H1 (cell line): ENCODE measurements at regions not wholly inside any gene's neighbourhood (a gene's known extent, or its start where the extent isn't known, plus 50 kb on each side); places are given as distances from the start of the nearest gene placed in this dataset.

Experiments
- CTCF ChIA-PET: fragments of 300-600 bp; sonication (Branson Sonifier 250); formaldehyde crosslinking; loops from one replicate; lab custom pipeline; 2021; ENCODE audit not compliant: partially characterized antibody; lab: Charles Lee
- POLR2A ChIA-PET: fragments of 300-600 bp; sonication (Branson Sonifier 250); formaldehyde crosslinking; loops from one replicate; lab custom pipeline; 2021; ENCODE audit warnings: inconsistent platforms; ENCODE audit not compliant: partially characterized antibody; lab: Charles Lee
- DNase-seq, 2 experiments: peaks; one replicate each; pipeline versions ENCODE4 v3.0.0 to v3.0.0-alpha.2; 2010 to 2022; ENCODE audit warnings: low spot score in 2 of 2, low read depth in 1 of 2, mixed read lengths in 1 of 2
- FAIRE-seq: peaks from 2 replicates; lab custom pipeline; 2011; peaks lifted over from hg19 to GRCh38; lab: Jason Lieb, UNC
- H2AFZ ChIP-seq: 2 replicates; pipeline ENCODE4 v1.8.1; 2012; ENCODE audit warnings: low read length, inconsistent platforms
- H2AK5ac ChIP-seq: 2 replicates; pipeline ENCODE4 v1.6.1; 2013; ENCODE audit warnings: low read depth, low read length
- H2BK120ac ChIP-seq: replicated peaks from 2 replicates; pipeline ENCODE3; 2013; ENCODE audit warnings: low read depth, low read length, inconsistent platforms
- H2BK12ac ChIP-seq: 2 replicates; pipeline ENCODE4 v1.6.1; 2013; ENCODE audit warnings: low read depth, low read length
- H2BK15ac ChIP-seq: 2 replicates; pipeline ENCODE4 v1.6.1; 2013; ENCODE audit warnings: low read length
- H2BK20ac ChIP-seq: 2 replicates; pipeline ENCODE4 v1.6.1; 2013; ENCODE audit warnings: low read length
- H2BK5ac ChIP-seq: 2 replicates; pipeline ENCODE4 v1.6.1; 2013; ENCODE audit warnings: low read depth, low read length
- H3K14ac ChIP-seq: 2 replicates; pipeline ENCODE4 v1.6.1; 2013; ENCODE audit warnings: inconsistent platforms; ENCODE audit not compliant: insufficient read length
- H3K18ac ChIP-seq: 2 replicates; pipeline ENCODE4 v1.6.1; 2013; ENCODE audit warnings: low read length; ENCODE audit errors: extremely low read depth
- H3K23ac ChIP-seq: 2 replicates; pipeline ENCODE4 v1.6.1; 2013; ENCODE audit warnings: inconsistent platforms; ENCODE audit not compliant: insufficient read length
- H3K23me2 ChIP-seq: 2 replicates; pipeline ENCODE4 v1.6.1; 2013; ENCODE audit warnings: low read depth, low read length
- H3K27ac ChIP-seq: 2 replicates; pipeline ENCODE4 v1.6.1; 2011; ENCODE audit warnings: low read depth, low read length, inconsistent platforms
- H3K27me3 ChIP-seq, 4 experiments: replicated peaks in 1 of 4; 1 replicate in 1 of 4; 2 replicates in 3 of 4; pipeline versions ENCODE4 v1.6.1 to v1.8.1; 2011 to 2013; ENCODE audit warnings: low read length in 3 of 4, mild to moderate bottlenecking in 3 of 4, inconsistent platforms in 2 of 4, mixed read lengths in 2 of 4, moderate library complexity in 1 of 4; ENCODE audit not compliant: control insufficient read depth in 3 of 4, insufficient read depth in 3 of 4; ENCODE audit errors: extremely low read depth in 1 of 4
- H3K36me3 ChIP-seq, 4 experiments: 2 replicates each; pipeline versions ENCODE4 v1.6.1 to v1.8.1; 2011 to 2013; ENCODE audit warnings: mild to moderate bottlenecking in 4 of 4, low read length in 3 of 4, moderate library complexity in 2 of 4, control low read depth in 1 of 4, inconsistent platforms in 1 of 4; ENCODE audit not compliant: insufficient read depth in 4 of 4, control insufficient read depth in 2 of 4
- H3K4ac ChIP-seq: replicated peaks from 2 replicates; pipeline ENCODE3; 2013; ENCODE audit warnings: low read length, low read depth, mixed read lengths, inconsistent platforms; ENCODE audit not compliant: insufficient read length
- H3K4me1 ChIP-seq, 4 experiments: replicated peaks in 1 of 4; 1 replicate in 1 of 4; 2 replicates in 3 of 4; pipeline versions ENCODE4 v1.6.1 to v1.8.1; 2011 to 2013; ENCODE audit warnings: low read length in 3 of 4, inconsistent platforms in 2 of 4, mixed read lengths in 1 of 4; ENCODE audit not compliant: insufficient read depth in 4 of 4, control insufficient read depth in 3 of 4
- H3K4me2 ChIP-seq, 2 experiments: 2 replicates each; pipeline versions ENCODE4 v1.6.1 to v1.8.1; 2011 to 2013; ENCODE audit warnings: low read depth in 2 of 2, low read length in 2 of 2, control low read depth in 1 of 2, inconsistent platforms in 1 of 2, mild to moderate bottlenecking in 1 of 2; ENCODE audit not compliant: insufficient read depth in 1 of 2
- H3K4me3 ChIP-seq, 4 experiments: fragments of 200-600, 300-600 bp in 1 of 4; sonication (generic), shearing (Covaris generic), sonication (Bioruptor Twin) in 1 of 4; 2 replicates each; pipeline versions ENCODE4 v1.5.1 to v1.8.1; 2011 to 2016; ENCODE audit warnings: low read length in 4 of 4, low read depth in 3 of 4, control low read depth in 2 of 4, inconsistent platforms in 2 of 4, mild to moderate bottlenecking in 2 of 4, mixed read lengths in 1 of 4, moderate library complexity in 1 of 4; ENCODE audit not compliant: insufficient read depth in 2 of 4; ENCODE audit errors: extremely low read depth in 1 of 4
- H3K56ac ChIP-seq: replicated peaks from 2 replicates; pipeline ENCODE3; 2013; ENCODE audit warnings: low read depth, mild to moderate bottlenecking, mixed read lengths, low read length, inconsistent platforms; ENCODE audit not compliant: insufficient read length
- H3K79me1 ChIP-seq: 2 replicates; pipeline ENCODE4 v1.6.1; 2013; ENCODE audit warnings: low read depth, low read length, control low read depth
- H3K79me2 ChIP-seq, 2 experiments: 2 replicates each; pipeline versions ENCODE4 v1.6.1 to v1.8.1; 2012 to 2013; ENCODE audit warnings: low read length in 2 of 2, mild to moderate bottlenecking in 2 of 2, inconsistent platforms in 1 of 2; ENCODE audit not compliant: insufficient read depth in 2 of 2, control insufficient read depth in 1 of 2
- H3K9ac ChIP-seq, 4 experiments: replicated peaks in 1 of 4; 1 replicate in 1 of 4; 2 replicates in 3 of 4; pipeline versions ENCODE4 v1.6.1 to v1.8.1; 2011 to 2013; ENCODE audit warnings: low read depth in 3 of 4, low read length in 3 of 4, control low read depth in 2 of 4, mild to moderate bottlenecking in 2 of 4, moderate library complexity in 2 of 4, inconsistent platforms in 1 of 4; ENCODE audit errors: extremely low read depth in 1 of 4
- H3K9me3 ChIP-seq, 2 experiments: 2 replicates each; pipeline versions ENCODE4 v1.6.1 to v1.8.1; 2012 to 2013; ENCODE audit warnings: mild to moderate bottlenecking in 2 of 2, moderate library complexity in 2 of 2, control low read depth in 1 of 2, inconsistent platforms in 1 of 2, low read depth in 1 of 2, low read length in 1 of 2, mixed read lengths in 1 of 2; ENCODE audit not compliant: insufficient read depth in 2 of 2
- H4K20me1 ChIP-seq, 2 experiments: replicated peaks in 1 of 2; 2 replicates each; pipeline versions ENCODE3 to v1.8.1; 2011 to 2013; ENCODE audit warnings: inconsistent platforms in 2 of 2, low read length in 2 of 2, mild to moderate bottlenecking in 1 of 2; ENCODE audit not compliant: insufficient read depth in 2 of 2, control insufficient read depth in 1 of 2
- H4K5ac ChIP-seq: 2 replicates; pipeline ENCODE4 v1.6.1; 2013; ENCODE audit warnings: low read length, low read depth, mixed read lengths, inconsistent platforms; ENCODE audit not compliant: insufficient read length
- H4K8ac ChIP-seq: 2 replicates; pipeline ENCODE4 v1.8.0; 2013; ENCODE audit warnings: mild to moderate bottlenecking, moderate library complexity, low read length, inconsistent platforms; ENCODE audit not compliant: insufficient read depth; ENCODE audit errors: extremely low read depth
- H4K91ac ChIP-seq: replicated peaks from 2 replicates; pipeline ENCODE3; 2013; ENCODE audit warnings: low read length, mixed read lengths, inconsistent platforms; ENCODE audit not compliant: insufficient read length
- CTBP2 ChIP-seq: IDR thresholded peaks from 2 replicates; pipeline ENCODE4 v1.7.0; 2011; ENCODE audit warnings: borderline replicate concordance, mild to moderate bottlenecking, moderate library complexity, mixed read lengths, low read length; ENCODE audit not compliant: insufficient read depth, insufficient read length
- JUND ChIP-seq: IDR thresholded peaks from 2 replicates; pipeline ENCODE4 v1.6.1; 2011; ENCODE audit warnings: mild to moderate bottlenecking, improper control_type of control experiment, low read length
- RAD21 ChIP-seq, 2 experiments: IDR thresholded peaks in 1 of 2; conservative IDR thresholded peaks in 1 of 2; 2 replicates each; pipeline ENCODE4 v1.6.1; 2011; ENCODE audit warnings: low read depth in 2 of 2, low read length in 2 of 2, improper control_type of control experiment in 1 of 2, inconsistent platforms in 1 of 2, mild to moderate bottlenecking in 1 of 2, moderate library complexity in 1 of 2
- SP2 ChIP-seq: IDR thresholded peaks from 2 replicates; pipeline ENCODE4 v1.6.1; 2012; ENCODE audit warnings: mild to moderate bottlenecking, low read length, inconsistent platforms
- TBP ChIP-seq: IDR thresholded peaks from 2 replicates; pipeline ENCODE4 v1.6.1; 2011; ENCODE audit warnings: low read depth, low read length, improper control_type of control experiment
- WGBS, 2 experiments: shearing (Covaris generic) in 1 of 2; methylation state at CpG; one replicate each; pipeline versions ENCODE4 v1.1.6 to v1.1.7; 2013 to 2015; ENCODE audit warnings: low lambda C conversion rate in 2 of 2, mixed read lengths in 2 of 2, inconsistent platforms in 1 of 2, low coverage in 1 of 2, missing lambda C conversion rate in 1 of 2; ENCODE audit not compliant: insufficient replicate concordance in 2 of 2, insufficient coverage in 1 of 2, insufficient read length in 1 of 2; ENCODE audit errors: extremely low coverage in 1 of 2, missing lambda C conversion rate in 1 of 2; 5-methylcytosine and 5-hydroxymethylcytosine counted together
- TF ChIP-seq, protein P1 (sequence below): IDR thresholded peaks from 2 replicates; pipeline ENCODE4 v1.6.1; 2012; ENCODE audit warnings: low read length, inconsistent platforms

DNA sequence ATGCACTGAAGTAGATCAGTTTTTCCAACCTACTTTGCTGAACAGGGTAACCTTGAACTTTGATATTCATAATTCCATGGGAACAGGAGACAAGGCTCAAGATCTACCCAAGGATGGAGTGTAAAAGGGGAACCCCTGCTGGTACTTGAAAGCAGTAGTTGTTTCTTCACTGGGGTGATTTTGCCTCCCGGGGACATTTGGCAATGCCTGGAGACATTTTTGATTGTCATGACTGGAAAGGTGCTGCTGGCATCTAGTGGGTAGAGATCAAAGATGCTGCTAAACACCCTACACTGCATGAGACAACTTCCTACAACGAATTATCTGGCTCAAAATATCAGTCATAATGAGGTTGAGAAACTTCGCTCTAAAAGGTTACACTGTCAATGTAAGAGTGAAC is 214.8 kb upstream of the CTBP2 start:
- Histone ChIP-seq H3K18ac (no peak overlapping the region), H3K27ac (no peak overlapping the region), H3K23ac (no peak overlapping the region), H2BK120ac (no peak overlapping the region), H3K56ac (no peak overlapping the region), H4K91ac (no peak overlapping the region), H3K9me3 (peaks cover 0 to 5% of the 10 kb centered on the region in 2 experiments; a peak in 1 of 4 replicates), H2BK12ac (no peak overlapping the region), H3K4me2 (no peak overlapping the region), H3K4ac (no peak overlapping the region), H3K4me1 (peaks cover 0 to 2% (median 0%) of the 10 kb centered on the region in 4 experiments; a peak in 1 of 7 replicates), H2AFZ (no peak overlapping the region), H2BK20ac (no peak overlapping the region), H2BK5ac (no peak overlapping the region), H3K14ac (peak overlapping the region; percentile 54), H3K9ac (no peak overlapping the region), H3K4me3 (no peak overlapping the region), H3K79me2 (no peaks in the 10 kb centered on the region; a peak in 1 of 4 replicates), H3K27me3 (peaks cover 0 to 3% (median 0%) of the 10 kb centered on the region in 4 experiments; a peak in 2 of 7 replicates), H4K5ac (no peak overlapping the region), H2BK15ac (no peak overlapping the region), H3K79me1 (no peaks in the 10 kb centered on the region), H3K36me3 (no peaks in the 10 kb centered on the region), H4K20me1 (no peaks in the 10 kb centered on the region), H3K23me2 (no peaks in the 10 kb centered on the region), H4K8ac (no peak overlapping the region), H2AK5ac (no peak overlapping the region)
- no peak for TF ChIP-seq SP2
- no peak for TF ChIP-seq JUND
- TF ChIP-seq, protein P1, sequence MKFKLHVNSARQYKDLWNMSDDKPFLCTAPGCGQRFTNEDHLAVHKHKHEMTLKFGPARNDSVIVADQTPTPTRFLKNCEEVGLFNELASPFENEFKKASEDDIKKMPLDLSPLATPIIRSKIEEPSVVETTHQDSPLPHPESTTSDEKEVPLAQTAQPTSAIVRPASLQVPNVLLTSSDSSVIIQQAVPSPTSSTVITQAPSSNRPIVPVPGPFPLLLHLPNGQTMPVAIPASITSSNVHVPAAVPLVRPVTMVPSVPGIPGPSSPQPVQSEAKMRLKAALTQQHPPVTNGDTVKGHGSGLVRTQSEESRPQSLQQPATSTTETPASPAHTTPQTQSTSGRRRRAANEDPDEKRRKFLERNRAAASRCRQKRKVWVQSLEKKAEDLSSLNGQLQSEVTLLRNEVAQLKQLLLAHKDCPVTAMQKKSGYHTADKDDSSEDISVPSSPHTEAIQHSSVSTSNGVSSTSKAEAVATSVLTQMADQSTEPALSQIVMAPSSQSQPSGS = no peak
- no peak for TF ChIP-seq CTBP2
- peak; percentile 23 to 43; a peak in 3 of 4 replicates for TF ChIP-seq RAD21 (IDR thresholded peaks at IDR 0.05 in 1 of 2, conservative IDR thresholded peaks at IDR 0.05 in 1 of 2; ENCODE audit: low read depth in 2 of 2, low read length in 2 of 2)
- TF ChIP-seq TBP = no peak
- WGBS, 2 experiments = 80% methylated on average over 3 of the region's 3 CpGs; no CpG with 5 or more reads in 1 of the 2 experiments
- FAIRE-seq (peak; percentile 7), DNase-seq (no peak)
- CTCF ChIA-PET = no interaction called here
- POLR2A ChIA-PET = no interaction called here
